Chondrocyte (in vitro differentiated cells): ENCODE measurements at regions not wholly inside any gene's neighbourhood (a gene's known extent, or its start where the extent isn't known, plus 50 kb on each side); places are given as distances from the start of the nearest gene placed in this dataset.

ENCODE experiments used
- DNase-seq: peaks from one replicate; pipeline ENCODE4 v3.0.0; 2021; ENCODE audit warnings: mixed read lengths, low spot score
- H3K27ac Mint-ChIP-seq: one replicate; pipeline ENCODE4 v1.8.0; 2021; ENCODE audit warnings: mild to moderate bottlenecking, moderate library complexity, mixed read lengths; ENCODE audit not compliant: unreplicated experiment
- H3K27me3 Mint-ChIP-seq: 2 replicates; pipeline ENCODE4 v1.8.0; 2021; ENCODE audit warnings: low read depth, mixed read lengths
- H3K36me3 Mint-ChIP-seq: 2 replicates; pipeline ENCODE4 v1.8.0; 2021; ENCODE audit warnings: low read depth, mixed read lengths
- H3K4me1 Mint-ChIP-seq: 2 replicates; pipeline ENCODE4 v1.8.0; 2021; ENCODE audit warnings: low read depth, mild to moderate bottlenecking, mixed read lengths
- H3K4me3 Mint-ChIP-seq: one replicate; pipeline ENCODE4 v1.8.0; 2021; ENCODE audit warnings: mild to moderate bottlenecking, moderate library complexity, mixed read lengths; ENCODE audit not compliant: unreplicated experiment
- H3K9me3 Mint-ChIP-seq: 2 replicates; pipeline ENCODE4 v1.8.0; 2021; ENCODE audit warnings: low read depth, mixed read lengths
- TF ChIP-seq, protein P1 (sequence below): fragments of 200-600 bp; sonication (generic); IDR thresholded peaks from 2 replicates; pipeline ENCODE4 v1.5.0; 2021; ENCODE audit warnings: antibody characterized with exemption, mild to moderate bottlenecking, moderate library complexity

DNA sequence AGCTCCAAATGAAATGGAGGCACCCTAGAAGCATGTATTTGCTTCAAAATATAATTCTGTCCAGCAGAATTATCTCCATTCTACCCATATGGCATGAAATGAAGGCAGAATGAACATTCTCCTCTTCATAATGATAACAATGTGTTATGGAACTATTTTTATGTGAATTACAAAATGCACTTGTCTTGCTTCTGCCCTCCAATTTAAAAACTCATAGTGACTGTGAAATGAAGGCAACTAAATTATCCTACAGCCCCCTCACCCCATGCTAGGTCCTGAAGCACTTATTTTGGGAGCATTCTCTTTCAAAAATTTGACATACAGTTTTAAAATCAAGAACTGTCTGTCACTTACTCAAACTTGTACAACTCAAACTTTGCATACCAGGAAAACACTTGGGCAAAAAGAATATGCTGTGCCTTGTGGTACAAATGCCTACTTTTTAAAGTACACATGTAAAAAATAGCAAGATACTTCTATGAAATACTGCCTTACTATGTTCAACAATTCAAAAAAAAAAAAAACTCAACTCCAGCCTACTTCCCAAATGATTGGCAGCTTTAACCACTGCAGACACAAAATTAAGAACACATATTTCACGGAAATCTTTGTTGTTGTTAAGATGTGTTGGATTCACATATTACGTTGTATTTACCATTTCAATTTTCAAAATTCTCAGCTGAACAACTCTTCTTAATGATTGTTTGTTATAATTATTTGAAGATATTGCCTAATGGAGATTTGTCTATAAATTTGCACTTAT is 213.3 kb upstream of the NFIA start:
- no peaks in the 10 kb centered on the region for H3K36me3 Mint-ChIP-seq
- peak overlapping the region; percentile 60 for H3K27ac Mint-ChIP-seq
- H3K4me1 Mint-ChIP-seq, result peaks cover 26% of the 10 kb centered on the region
- TF ChIP-seq, protein P1, sequence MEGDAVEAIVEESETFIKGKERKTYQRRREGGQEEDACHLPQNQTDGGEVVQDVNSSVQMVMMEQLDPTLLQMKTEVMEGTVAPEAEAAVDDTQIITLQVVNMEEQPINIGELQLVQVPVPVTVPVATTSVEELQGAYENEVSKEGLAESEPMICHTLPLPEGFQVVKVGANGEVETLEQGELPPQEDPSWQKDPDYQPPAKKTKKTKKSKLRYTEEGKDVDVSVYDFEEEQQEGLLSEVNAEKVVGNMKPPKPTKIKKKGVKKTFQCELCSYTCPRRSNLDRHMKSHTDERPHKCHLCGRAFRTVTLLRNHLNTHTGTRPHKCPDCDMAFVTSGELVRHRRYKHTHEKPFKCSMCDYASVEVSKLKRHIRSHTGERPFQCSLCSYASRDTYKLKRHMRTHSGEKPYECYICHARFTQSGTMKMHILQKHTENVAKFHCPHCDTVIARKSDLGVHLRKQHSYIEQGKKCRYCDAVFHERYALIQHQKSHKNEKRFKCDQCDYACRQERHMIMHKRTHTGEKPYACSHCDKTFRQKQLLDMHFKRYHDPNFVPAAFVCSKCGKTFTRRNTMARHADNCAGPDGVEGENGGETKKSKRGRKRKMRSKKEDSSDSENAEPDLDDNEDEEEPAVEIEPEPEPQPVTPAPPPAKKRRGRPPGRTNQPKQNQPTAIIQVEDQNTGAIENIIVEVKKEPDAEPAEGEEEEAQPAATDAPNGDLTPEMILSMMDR, result no peak
- DNase-seq, result no peak
- no peaks in the 10 kb centered on the region for H3K9me3 Mint-ChIP-seq
- peak overlapping the region; percentile 36 for H3K4me3 Mint-ChIP-seq
- H3K27me3 Mint-ChIP-seq, result no peaks in the 10 kb centered on the region

GRCh38 chr1:60867782-60868181 is 214.6 kb upstream of the NFIA start:
- no peak overlapping the region for H3K4me3 Mint-ChIP-seq
- TF ChIP-seq, protein P1, result no peak
- H3K36me3 Mint-ChIP-seq, result no peaks in the 10 kb centered on the region
- H3K27me3 Mint-ChIP-seq, result no peaks in the 10 kb centered on the region
- H3K27ac Mint-ChIP-seq, result no peak overlapping the region
- H3K4me1 Mint-ChIP-seq, result peaks cover 24% of the 10 kb centered on the region
- DNase-seq, result no peak
- H3K9me3 Mint-ChIP-seq, result no peaks in the 10 kb centered on the region

DNA sequence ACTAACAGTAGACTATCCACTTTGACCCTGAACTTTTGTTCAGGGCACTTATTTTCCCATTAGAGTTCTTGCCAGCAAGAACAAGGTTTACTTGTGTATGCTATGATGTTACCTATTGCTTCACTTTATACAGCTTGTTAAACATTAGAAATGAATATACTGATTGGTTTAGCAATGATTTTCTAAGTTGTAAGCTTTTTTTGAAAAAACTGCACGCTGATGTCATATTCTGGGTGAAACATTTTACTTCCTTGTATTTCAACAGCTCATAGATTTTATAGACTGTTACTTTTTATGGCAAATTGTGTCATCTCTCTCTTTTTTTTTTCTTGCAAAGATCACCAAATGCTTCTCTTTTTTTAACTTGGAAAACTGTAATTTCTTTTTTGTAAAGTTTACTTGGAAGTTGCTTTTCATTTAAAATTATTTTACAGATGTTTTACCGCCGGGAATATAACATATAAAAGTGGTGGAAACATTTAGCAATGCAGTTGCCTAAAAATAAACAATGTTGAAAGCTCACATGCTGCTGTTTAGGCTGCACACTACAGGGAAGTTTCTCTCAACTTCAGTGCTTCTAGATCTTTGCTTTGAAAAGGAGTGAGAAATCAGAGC is 215.3 kb upstream of the NFIA start:
- no peak overlapping the region for H3K27ac Mint-ChIP-seq
- H3K36me3 Mint-ChIP-seq, result no peaks in the 10 kb centered on the region
- TF ChIP-seq, protein P1, result no peak
- H3K27me3 Mint-ChIP-seq, result no peaks in the 10 kb centered on the region
- no peak for DNase-seq
- H3K9me3 Mint-ChIP-seq, result no peaks in the 10 kb centered on the region
- H3K4me3 Mint-ChIP-seq, result no peak overlapping the region
- peaks cover 21% of the 10 kb centered on the region for H3K4me1 Mint-ChIP-seq

GRCh38 chr1:60866226-60866900 is 216.0 kb upstream of the NFIA start:
- H3K36me3 Mint-ChIP-seq, result no peaks in the 10 kb centered on the region
- TF ChIP-seq, protein P1, result no peak
- H3K27me3 Mint-ChIP-seq, result no peaks in the 10 kb centered on the region
- peaks cover 21% of the 10 kb centered on the region for H3K4me1 Mint-ChIP-seq
- no peak for DNase-seq
- H3K27ac Mint-ChIP-seq, result no peak overlapping the region
- no peaks in the 10 kb centered on the region for H3K9me3 Mint-ChIP-seq
- no peak overlapping the region for H3K4me3 Mint-ChIP-seq

- peaks cover 13% of the 10 kb centered on the region for H3K4me1 Mint-ChIP-seq
- no peak for DNase-seq
- TF ChIP-seq, protein P1, result no peak
- H3K27ac Mint-ChIP-seq, result no peak overlapping the region
- no peaks in the 10 kb centered on the region for H3K9me3 Mint-ChIP-seq
- H3K27me3 Mint-ChIP-seq, result no peaks in the 10 kb centered on the region
- H3K4me3 Mint-ChIP-seq, result no peak overlapping the region
- no peaks in the 10 kb centered on the region for H3K36me3 Mint-ChIP-seq
Measured at GRCh38 chr1:60865166-60865565, 217.2 kb upstream of the NFIA start.
